ENCODE measurements at regions not wholly inside any gene's neighbourhood (a gene's known extent, or its start where the extent isn't known, plus 50 kb on each side); places are given as distances from the start of the nearest gene placed in this dataset.

DNA sequence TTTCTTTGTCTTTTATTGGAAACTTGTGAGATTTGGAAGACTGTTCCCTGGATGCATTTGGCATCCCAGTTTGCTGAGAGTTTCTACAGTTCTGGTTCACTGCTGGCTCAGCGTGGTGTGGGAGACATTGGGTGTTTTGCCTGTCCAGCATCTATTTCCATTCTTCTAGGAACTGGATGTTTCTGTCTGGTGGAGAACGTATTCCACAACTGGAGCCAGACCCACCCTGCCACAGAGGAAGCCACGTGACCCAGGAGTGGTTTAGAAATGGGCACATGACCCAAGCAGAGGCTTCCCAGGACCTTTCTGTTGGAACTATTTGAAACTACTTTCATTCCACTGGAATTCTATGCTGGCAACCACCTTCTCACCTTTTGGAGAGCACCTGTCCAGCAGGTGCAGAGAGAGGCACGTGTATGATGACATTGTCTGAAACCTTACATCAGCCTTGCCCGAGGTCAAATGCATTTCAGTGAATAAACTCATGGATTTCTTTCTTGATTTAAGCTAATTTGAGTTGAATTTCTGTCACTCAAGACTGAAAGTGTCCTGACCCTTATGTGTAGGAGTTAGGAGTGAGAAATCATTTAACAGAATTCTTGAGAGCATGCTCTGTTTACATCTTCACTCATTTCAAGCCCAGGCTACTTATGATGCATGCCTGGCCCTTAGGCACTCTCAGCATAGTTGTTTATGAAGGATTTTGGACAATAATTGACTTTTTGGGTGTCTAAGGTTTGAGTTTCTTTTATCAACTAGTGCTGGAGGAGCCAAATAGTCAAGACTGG is 121.8 kb downstream of the AKAP11 start:
- peaks cover 74% of the 10 kb centered on the region for H3K4me1 Mint-ChIP-seq (ENCODE audit: low read depth)
- H3K27me3 Mint-ChIP-seq (ENCODE audit: low read depth), result no peaks in the 10 kb centered on the region
- ATAC-seq (peak; percentile 39 to 46), DNase-seq (no peak)
- H3K36me3 Mint-ChIP-seq (ENCODE audit: insufficient read depth), result no peaks in the 10 kb centered on the region
- no peaks in the 10 kb centered on the region for H3K9me3 Mint-ChIP-seq
- H3K4me3 Mint-ChIP-seq, result peak overlapping the region; percentile 80

DNA sequence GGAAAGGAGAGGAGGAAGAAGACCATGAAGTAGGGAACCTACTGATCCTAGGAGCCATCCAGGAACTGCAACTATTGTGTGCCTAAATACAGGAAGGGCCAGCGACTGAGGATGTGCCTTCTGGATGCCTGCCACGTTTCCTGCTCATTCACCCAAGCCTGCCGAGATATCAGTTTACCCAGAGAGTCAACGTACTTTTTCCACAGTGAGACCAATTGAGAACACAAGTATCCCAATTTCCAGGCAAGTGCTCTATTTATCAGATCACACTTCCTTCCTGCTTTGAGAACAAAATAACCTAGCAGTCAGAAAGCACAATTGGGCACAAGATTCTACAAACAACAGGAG is 122.4 kb downstream of the AKAP11 start:
- Mint-ChIP-seq H3K9me3 (no peaks in the 10 kb centered on the region), H3K27me3 (ENCODE audit: low read depth) (no peaks in the 10 kb centered on the region), H3K36me3 (ENCODE audit: insufficient read depth) (no peaks in the 10 kb centered on the region), H3K4me3 (peak overlapping the region; percentile 80), H3K4me1 (ENCODE audit: low read depth) (peaks cover 71% of the 10 kb centered on the region)
- ATAC-seq (no peak), DNase-seq (no peak)

DNA sequence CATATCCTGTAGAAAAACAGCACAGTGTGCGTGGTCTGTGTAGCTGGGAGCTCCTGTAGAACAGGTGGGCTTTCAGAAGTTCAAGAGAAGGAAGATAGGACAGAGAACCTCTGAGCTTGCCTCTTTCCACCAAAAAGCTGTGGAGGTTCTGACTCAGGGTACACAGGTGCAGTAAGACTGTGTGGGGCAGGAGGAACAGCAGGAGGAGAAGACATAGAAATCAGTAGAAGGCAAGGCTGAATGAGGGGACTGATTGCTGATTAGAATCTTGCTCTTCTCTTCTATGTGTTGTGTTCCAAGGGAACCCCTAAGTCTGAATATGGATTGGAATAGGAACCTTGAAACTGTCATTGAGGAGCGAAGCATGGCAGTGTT is 122.7 kb downstream of the AKAP11 start:
- no peak for DNase-seq
- Mint-ChIP-seq H3K4me1 (ENCODE audit: low read depth) (peaks cover 73% of the 10 kb centered on the region), H3K4me3 (peak overlapping the region; percentile 80), H3K36me3 (ENCODE audit: insufficient read depth) (no peaks in the 10 kb centered on the region), H3K27me3 (ENCODE audit: low read depth) (no peaks in the 10 kb centered on the region), H3K9me3 (no peaks in the 10 kb centered on the region)
- ATAC-seq, result peak; percentile 9

DNA sequence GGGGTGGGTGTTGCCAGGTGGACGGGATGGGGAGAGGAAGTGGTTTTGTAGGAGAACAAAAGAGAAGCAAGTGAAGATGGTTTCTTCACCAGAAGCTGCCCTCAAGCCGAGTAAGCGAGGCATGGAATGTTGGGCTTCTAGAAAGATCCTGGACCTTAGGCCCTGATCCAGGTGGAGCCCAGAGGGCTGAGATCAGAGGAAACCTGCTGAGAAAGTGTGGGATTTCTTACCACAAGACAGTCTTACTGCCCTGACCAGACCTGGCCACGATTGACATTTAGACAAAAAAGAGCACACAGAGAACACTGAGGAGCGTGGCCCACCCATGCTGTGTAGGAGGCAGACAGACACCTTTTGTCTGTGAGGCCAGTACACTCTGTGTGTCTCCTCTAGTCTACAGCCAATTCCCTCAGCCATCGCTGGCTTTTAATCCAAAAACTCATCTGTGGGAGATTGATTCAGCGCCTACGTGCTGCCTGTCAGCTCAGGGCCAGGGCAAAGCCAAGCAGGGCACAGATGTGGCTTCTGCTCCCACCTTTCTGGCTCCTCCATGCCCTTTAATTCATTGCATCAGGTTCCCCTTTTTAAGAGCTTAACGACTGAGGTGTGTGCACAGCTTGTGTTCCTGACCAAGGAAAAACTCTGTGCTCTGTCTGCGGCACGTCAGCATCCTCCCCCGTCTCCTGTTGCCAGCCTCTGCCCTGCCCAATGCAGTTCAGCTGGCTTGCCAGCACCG is 123.3 kb downstream of the AKAP11 start:
- ATAC-seq (no peak), DNase-seq (peak; percentile 40)
- Mint-ChIP-seq H3K27me3 (ENCODE audit: low read depth) (no peaks in the 10 kb centered on the region), H3K4me3 (peak overlapping the region; percentile 80), H3K36me3 (ENCODE audit: insufficient read depth) (no peaks in the 10 kb centered on the region), H3K9me3 (no peaks in the 10 kb centered on the region), H3K4me1 (ENCODE audit: low read depth) (peaks cover 76% of the 10 kb centered on the region)

DNA sequence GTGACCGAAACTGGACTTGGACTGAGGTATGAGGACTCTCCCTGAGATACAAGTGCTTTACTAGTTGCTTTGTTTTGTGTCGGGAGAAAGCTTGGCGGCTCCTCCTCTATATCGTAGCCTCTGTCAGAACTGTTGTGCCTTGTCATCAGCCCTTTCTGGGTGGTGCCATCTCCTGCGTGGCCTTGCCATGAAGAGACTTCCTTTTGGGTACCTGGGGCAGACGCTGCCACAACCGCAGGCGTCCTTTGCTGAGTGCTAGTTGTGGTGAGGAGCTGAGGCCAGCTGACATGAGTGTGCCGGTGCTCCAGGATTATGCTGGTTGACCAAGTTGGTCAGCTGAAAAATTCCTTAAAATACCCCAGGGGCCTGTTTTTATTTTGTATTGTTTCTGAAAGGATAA is 124.5 kb downstream of the AKAP11 start:
- Mint-ChIP-seq H3K4me3 (peak overlapping the region; percentile 80), H3K27me3 (ENCODE audit: low read depth) (no peaks in the 10 kb centered on the region), H3K9me3 (no peaks in the 10 kb centered on the region), H3K36me3 (ENCODE audit: insufficient read depth) (peaks cover 3% of the 10 kb centered on the region), H3K4me1 (ENCODE audit: low read depth) (peaks cover 80% of the 10 kb centered on the region)
- ATAC-seq (peak; percentile 30 to 32), DNase-seq (peak; percentile 49)

DNA sequence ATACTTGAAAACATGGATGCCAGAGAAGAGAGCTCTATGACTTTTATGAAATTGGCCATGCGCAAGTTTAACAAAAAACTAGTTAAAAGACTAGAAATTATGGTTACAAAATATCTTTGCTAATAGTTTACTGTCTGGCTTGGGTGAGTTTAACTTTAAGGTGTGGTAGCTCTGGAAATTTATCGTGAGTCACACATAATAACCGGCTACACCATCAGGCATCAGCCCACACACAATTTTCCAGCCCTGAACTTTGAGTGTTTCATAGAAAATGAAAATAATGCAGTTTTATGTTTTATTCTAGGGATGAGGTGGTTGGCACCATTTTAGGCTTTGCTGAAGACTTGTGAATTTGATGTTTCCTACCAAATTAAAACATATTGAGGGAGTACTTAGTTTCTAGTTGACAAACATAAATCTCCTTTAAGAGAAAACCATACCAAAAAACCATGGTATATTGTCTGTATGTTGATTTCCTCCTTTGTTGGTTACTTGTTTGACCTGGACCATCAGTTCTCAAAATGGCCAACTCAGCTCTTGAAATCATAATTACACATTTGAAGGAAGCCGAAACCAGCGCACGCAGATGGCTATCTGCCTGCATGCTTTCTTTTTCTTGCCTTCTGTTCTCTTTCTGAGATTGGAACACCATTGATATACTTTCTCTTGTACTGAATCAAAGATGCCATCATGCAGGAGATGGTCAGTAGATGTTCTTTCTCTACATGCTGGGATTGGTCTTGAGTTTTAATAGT is 125.1 kb downstream of the AKAP11 start:
- Mint-ChIP-seq H3K27me3 (ENCODE audit: low read depth) (no peaks in the 10 kb centered on the region), H3K36me3 (ENCODE audit: insufficient read depth) (peaks cover 3% of the 10 kb centered on the region)

DNA sequence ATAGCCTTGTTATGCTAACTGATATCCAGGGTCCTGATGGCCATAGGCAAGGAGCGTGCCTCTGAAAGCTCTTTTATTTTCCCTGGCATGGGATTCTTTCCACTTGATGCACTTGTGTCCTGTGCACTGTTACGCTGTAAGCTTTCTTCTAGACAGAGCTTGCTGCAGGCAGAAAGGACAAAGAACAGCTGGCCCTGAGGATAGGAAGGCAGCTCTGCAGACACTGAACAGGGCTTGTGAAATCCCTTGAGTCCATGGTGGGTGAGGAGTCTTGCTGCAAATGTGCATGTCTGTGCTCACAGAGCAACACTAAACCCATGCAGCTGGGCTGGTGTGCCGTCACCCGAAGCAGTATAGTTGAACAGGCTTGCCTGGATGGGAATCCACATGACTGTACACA is 126.6 kb downstream of the AKAP11 start:
- no peak for ATAC-seq
- Mint-ChIP-seq H3K27me3 (ENCODE audit: low read depth) (no peaks in the 10 kb centered on the region), H3K4me1 (ENCODE audit: low read depth) (peaks cover 68% of the 10 kb centered on the region), H3K9me3 (no peaks in the 10 kb centered on the region), H3K36me3 (ENCODE audit: insufficient read depth) (peaks cover 3% of the 10 kb centered on the region), H3K4me3 (no peak overlapping the region)
- DNase-seq, result no peak

More for the DNA sequence above, 125.1 kb downstream of the AKAP11 start:
- Mint-ChIP-seq H3K9me3 (no peaks in the 10 kb centered on the region), H3K4me3 (peak overlapping the region; percentile 80), H3K4me1 (ENCODE audit: low read depth) (peaks cover 77% of the 10 kb centered on the region)
- DNase-seq (no peak), ATAC-seq (peak; percentile 10 to 14)

DNA sequence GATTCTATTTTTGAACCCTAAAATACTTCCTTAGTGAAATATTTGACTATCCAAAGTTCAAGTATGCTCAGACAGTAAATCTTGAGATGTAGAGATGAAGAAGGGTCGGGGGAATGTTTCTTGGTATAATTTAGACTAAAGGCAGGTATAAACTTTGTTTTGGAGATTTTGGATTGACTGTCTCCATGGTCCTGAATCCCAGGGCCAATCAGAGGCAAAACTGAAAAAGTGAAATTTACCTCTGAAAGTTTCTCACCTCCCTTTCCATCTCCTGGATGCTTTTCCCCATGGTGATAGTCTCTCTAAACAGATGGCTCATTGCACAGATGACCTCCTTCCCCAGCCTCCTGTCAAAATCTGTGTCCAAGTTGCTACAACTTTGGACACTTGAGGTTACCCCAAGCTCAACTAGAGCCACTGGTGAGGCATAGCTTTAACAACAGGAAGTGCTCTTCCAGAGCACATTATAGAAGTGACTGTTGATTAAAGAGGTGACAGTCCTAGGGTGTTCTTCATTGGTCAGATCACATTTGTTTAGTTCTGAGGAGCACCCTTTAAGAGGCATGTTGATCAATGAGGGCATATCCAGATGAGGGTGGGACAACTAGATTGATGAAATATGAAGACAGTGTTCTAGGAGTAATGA is 128.4 kb downstream of the AKAP11 start:
- Mint-ChIP-seq H3K36me3 (ENCODE audit: insufficient read depth) (peaks cover 3% of the 10 kb centered on the region), H3K27me3 (ENCODE audit: low read depth) (no peaks in the 10 kb centered on the region), H3K4me3 (no peak overlapping the region), H3K9me3 (no peaks in the 10 kb centered on the region), H3K4me1 (ENCODE audit: low read depth) (peaks cover 57% of the 10 kb centered on the region)
- no peak for ATAC-seq
- no peak for DNase-seq

DNA sequence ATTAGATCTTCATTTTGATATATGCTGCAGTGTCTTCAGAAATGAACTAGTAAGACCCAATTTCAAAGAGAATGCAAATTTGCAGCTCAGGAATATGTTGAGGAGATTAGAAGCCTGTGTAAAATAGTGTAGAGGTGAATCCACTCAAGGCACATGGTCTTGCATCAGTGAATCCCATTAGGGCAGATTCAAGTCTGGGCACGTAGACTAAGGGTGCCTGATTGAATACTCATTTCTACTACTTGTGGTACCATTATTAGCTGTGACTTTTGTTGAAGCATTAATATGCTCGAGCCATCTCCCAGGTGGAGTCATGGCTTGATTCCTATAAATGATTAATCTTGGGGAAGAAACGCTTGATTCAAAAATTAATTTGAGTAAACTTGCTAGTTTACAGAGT is 129.4 kb downstream of the AKAP11 start:
- H3K9me3 Mint-ChIP-seq, result no peaks in the 10 kb centered on the region
- DNase-seq, result no peak
- H3K4me1 Mint-ChIP-seq (ENCODE audit: low read depth), result peaks cover 60% of the 10 kb centered on the region
- H3K27me3 Mint-ChIP-seq (ENCODE audit: low read depth), result no peaks in the 10 kb centered on the region
- ATAC-seq, result no peak
- no peak overlapping the region for H3K4me3 Mint-ChIP-seq
- H3K36me3 Mint-ChIP-seq (ENCODE audit: insufficient read depth), result peaks cover 3% of the 10 kb centered on the region

DNA sequence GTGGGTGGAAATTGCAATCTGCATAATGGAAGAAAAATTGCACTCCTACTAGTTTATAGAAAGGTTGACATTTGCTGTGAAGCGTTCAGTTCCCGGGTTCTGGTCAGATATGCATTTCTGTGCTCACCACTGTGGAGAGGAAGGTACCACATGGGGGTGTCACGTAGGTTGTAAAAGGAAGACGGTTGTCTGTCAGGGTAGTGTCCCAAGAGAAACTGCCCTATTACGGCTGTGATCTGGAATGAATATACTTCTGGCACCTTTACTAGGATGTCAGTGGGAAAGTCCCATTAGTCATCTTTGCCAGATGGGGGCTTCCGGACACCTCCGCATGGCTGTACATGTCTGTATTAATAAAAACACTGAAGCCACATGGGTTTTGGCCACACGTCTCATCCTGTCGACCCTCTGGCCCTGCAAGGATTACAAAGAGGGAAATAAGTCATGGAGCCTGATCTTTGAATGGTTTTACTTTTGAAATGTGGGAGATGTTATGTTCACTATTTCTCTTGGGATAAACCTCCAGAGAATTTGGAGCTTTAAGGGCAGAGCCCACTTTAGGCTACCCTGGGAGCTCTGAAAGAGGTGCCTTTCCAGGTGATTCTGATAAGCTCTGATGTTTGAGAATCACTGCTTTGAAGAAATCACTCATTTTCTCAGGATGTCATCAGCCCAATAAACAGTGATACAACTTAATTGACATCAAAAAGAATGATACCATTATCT is 133.9 kb downstream of the AKAP11 start:
- ATAC-seq (peak; percentile 80 to 81), DNase-seq (peak; percentile 50)
- H3K9me3 Mint-ChIP-seq, result no peaks in the 10 kb centered on the region
- peaks cover 46% of the 10 kb centered on the region for H3K4me1 Mint-ChIP-seq (ENCODE audit: low read depth)
- H3K27me3 Mint-ChIP-seq (ENCODE audit: low read depth), result no peaks in the 10 kb centered on the region
- H3K36me3 Mint-ChIP-seq (ENCODE audit: insufficient read depth), result no peaks in the 10 kb centered on the region
- peak overlapping the region; percentile 41 for H3K4me3 Mint-ChIP-seq

DNA sequence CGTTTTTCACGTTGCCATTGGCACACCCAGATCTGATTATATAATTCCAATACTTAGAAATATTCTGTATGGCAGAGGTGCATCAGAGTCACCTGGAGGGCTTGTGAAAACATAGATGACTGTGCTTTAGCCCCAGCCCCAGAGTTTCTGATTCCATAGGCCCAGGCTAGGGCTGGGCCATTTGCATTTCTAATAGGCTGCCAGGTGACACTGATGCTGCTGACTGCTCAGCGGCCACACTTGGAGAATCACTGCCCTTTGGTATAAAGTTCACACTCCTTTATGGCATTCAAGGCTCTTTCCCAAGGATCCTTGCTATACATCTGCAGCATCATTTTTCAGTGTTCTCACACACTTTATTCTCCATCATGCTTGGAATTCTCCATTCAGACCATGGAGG is 137.1 kb downstream of the AKAP11 start:
- Mint-ChIP-seq H3K36me3 (ENCODE audit: insufficient read depth) (no peaks in the 10 kb centered on the region), H3K4me3 (no peak overlapping the region), H3K9me3 (no peaks in the 10 kb centered on the region), H3K4me1 (ENCODE audit: low read depth) (peaks cover 41% of the 10 kb centered on the region), H3K27me3 (ENCODE audit: low read depth) (no peaks in the 10 kb centered on the region)
- no peak for DNase-seq
- ATAC-seq, result no peak

DNA sequence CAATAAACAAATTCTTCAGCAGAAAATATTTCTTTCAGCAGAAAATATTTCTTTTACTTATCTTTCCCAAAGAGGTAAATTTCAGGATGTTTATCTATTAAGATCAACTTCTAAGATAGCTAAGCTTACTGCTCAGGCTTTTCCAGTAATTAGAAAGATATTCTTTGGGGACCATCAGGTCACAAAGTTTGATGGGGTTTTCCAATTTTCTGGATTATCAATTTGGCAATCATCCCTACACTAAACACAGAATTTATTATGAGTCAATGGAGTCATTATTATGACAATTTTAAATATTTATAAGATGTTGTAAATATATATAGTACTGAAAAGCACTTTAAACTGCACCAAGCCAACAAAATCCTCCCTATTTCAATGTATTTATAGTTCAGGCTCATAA is 137.6 kb downstream of the AKAP11 start:
- Mint-ChIP-seq H3K9me3 (no peaks in the 10 kb centered on the region), H3K4me1 (ENCODE audit: low read depth) (peaks cover 40% of the 10 kb centered on the region), H3K36me3 (ENCODE audit: insufficient read depth) (no peaks in the 10 kb centered on the region), H3K27me3 (ENCODE audit: low read depth) (no peaks in the 10 kb centered on the region), H3K4me3 (no peak overlapping the region)
- ATAC-seq, result no peak
- DNase-seq, result no peak

DNA sequence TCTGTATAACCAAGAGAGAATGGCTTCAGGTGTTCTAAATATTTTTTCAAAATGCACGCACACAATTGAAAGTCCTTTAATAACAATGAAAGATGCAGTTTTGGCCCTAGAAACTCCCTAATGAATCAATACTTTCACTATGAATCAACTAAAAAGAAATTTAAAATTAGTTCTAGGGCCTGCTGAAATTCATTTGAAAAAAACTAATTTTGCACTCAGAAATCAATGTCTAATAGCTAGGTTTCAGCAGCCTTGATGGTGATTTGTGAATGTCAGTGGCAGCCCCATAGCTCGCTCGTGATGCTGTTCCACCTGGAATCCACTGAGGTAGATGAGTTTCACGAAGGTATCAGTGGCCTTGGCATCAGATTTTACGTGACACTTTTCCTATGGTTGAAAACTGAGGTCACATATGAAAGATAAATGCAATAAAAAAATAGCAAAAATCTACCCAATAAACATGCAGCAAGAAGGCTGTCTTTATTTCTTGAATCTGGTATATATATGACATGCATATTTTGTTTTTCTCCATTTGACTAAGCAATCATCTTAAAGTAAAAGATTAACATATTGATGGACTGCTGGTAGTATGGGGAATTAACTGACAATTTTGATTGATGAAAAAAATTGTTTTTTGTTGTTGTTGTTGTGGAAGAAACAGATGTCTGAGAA is 141.0 kb downstream of the AKAP11 start:
- ATAC-seq, result no peak
- H3K27me3 Mint-ChIP-seq (ENCODE audit: low read depth), result no peaks in the 10 kb centered on the region
- H3K36me3 Mint-ChIP-seq (ENCODE audit: insufficient read depth), result peaks cover 1% of the 10 kb centered on the region

More for the DNA sequence above, 141.0 kb downstream of the AKAP11 start:
- H3K9me3 Mint-ChIP-seq, result no peaks in the 10 kb centered on the region
- no peak overlapping the region for H3K4me3 Mint-ChIP-seq
- H3K4me1 Mint-ChIP-seq (ENCODE audit: low read depth), result peaks cover 11% of the 10 kb centered on the region
- no peak for DNase-seq

Data from activated T-cell treated with anti-CD3 and anti-CD28 coated beads, Interleukin-2, amount 50 U/mL, for 4 hours (primary cell).